IMR-90 (cell line): ENCODE measurements at regions not wholly inside any gene's neighbourhood (a gene's known extent, or its start where the extent isn't known, plus 50 kb on each side); places are given as distances from the start of the nearest gene placed in this dataset.

Experiments
- ATAC-seq: fragments of 200-7000 bp; cut with Tn5 transposase; 2 replicates; pipeline ENCODE4 v1.9.1; 2020; ENCODE audit warnings: low read depth, mild to moderate bottlenecking, moderate library complexity
- BruUV-seq: library from RNA; stranded (reverse); fragments of 400-500 nt; replicated peaks from 2 replicates; lab custom pipeline; 2021; lab: Mats Ljungman, UMichigan
- CTCF ChIA-PET: fragments of 300-600 bp; formaldehyde crosslinking; extraction: SDS; loops from one replicate; lab custom pipeline; 2021; ENCODE audit warnings: antibody characterized with exemption; lab: Yijun Ruan, JAX
- POLR2A ChIA-PET: fragments of 300-600 bp; sonication (Branson Sonifier 250); formaldehyde crosslinking; loops from one replicate; lab custom pipeline; 2022; ENCODE audit warnings: antibody characterized with exemption; ENCODE audit not compliant: unreplicated experiment; lab: Charles Lee
- DNase-seq: peaks from one replicate; pipeline ENCODE4 v3.0.0; 2013
- H2AFZ ChIP-seq: replicated peaks from 2 replicates; pipeline ENCODE3; 2013; ENCODE audit warnings: low read length, mild to moderate bottlenecking; ENCODE audit not compliant: poor library complexity
- H2AK5ac ChIP-seq: 2 replicates; pipeline ENCODE4 v1.6.1; 2013; ENCODE audit warnings: low read depth, low read length, inconsistent platforms
- H2AK9ac ChIP-seq: replicated peaks from 2 replicates; pipeline ENCODE3; 2013; ENCODE audit warnings: mild to moderate bottlenecking, low read depth, low read length, moderate library complexity; ENCODE audit not compliant: poor library complexity
- H2BK120ac ChIP-seq: 2 replicates; pipeline ENCODE4 v1.6.1; 2013; ENCODE audit warnings: low read depth, low read length, inconsistent platforms
- H2BK15ac ChIP-seq: 3 replicates; pipeline ENCODE4 v1.6.1; 2013; ENCODE audit warnings: low read depth, low read length, inconsistent platforms
- H2BK20ac ChIP-seq: 2 replicates; pipeline ENCODE4 v1.6.1; 2013; ENCODE audit warnings: low read depth, mild to moderate bottlenecking, inconsistent platforms, low read length, moderate library complexity
- H2BK5ac ChIP-seq: 2 replicates; pipeline ENCODE4 v1.6.1; 2013; ENCODE audit warnings: mild to moderate bottlenecking, low read depth, low read length, inconsistent platforms; ENCODE audit not compliant: poor library complexity, severe bottlenecking
- H3K14ac ChIP-seq: replicated peaks from 2 replicates; pipeline ENCODE4 v1.6.1; 2013; ENCODE audit warnings: low read depth, low read length, inconsistent platforms
- H3K18ac ChIP-seq: 2 replicates; pipeline ENCODE4 v1.6.1; 2013; ENCODE audit warnings: low read depth, low read length, control low read depth
- H3K23ac ChIP-seq: 2 replicates; pipeline ENCODE4 v1.6.1; 2013; ENCODE audit warnings: low read depth, low read length, inconsistent platforms
- H3K27ac ChIP-seq: 2 replicates; pipeline ENCODE4 v1.5.1; 2013; ENCODE audit warnings: mild to moderate bottlenecking, control low read depth, low read length; ENCODE audit not compliant: insufficient read depth
- H3K27me3 ChIP-seq: 2 replicates; pipeline ENCODE4 v1.6.1; 2013; ENCODE audit warnings: low read length; ENCODE audit not compliant: control insufficient read depth, insufficient read depth
- H3K36me3 ChIP-seq: 2 replicates; pipeline ENCODE4 v1.6.1; 2013; ENCODE audit warnings: low read length, mixed read lengths; ENCODE audit not compliant: control insufficient read depth, insufficient read depth
- H3K4ac ChIP-seq: 2 replicates; pipeline ENCODE4 v1.6.1; 2013; ENCODE audit warnings: low read depth, low read length, inconsistent platforms
- H3K4me1 ChIP-seq: 2 replicates; pipeline ENCODE4 v1.6.1; 2013; ENCODE audit warnings: low read length, mixed read lengths; ENCODE audit not compliant: control insufficient read depth, insufficient read depth
- H3K4me2 ChIP-seq: 2 replicates; pipeline ENCODE4 v1.6.1; 2013; ENCODE audit warnings: low read depth, mild to moderate bottlenecking, control low read depth, low read length, moderate library complexity
- H3K4me3 ChIP-seq: 2 replicates; pipeline ENCODE4 v1.5.1; 2013; ENCODE audit warnings: low read depth, mild to moderate bottlenecking, control low read depth, low read length, moderate library complexity; ENCODE audit not compliant: insufficient read depth
- H3K56ac ChIP-seq: 2 replicates; pipeline ENCODE4 v1.6.1; 2013; ENCODE audit warnings: low read length, inconsistent platforms; ENCODE audit not compliant: insufficient read depth; ENCODE audit errors: extremely low read depth
- H3K79me1 ChIP-seq, 2 experiments: 2 replicates each; pipeline ENCODE4 v1.6.1; 2013; ENCODE audit warnings: low read length in 2 of 2, inconsistent platforms in 1 of 2, low read depth in 1 of 2
- H3K9ac ChIP-seq: 2 replicates; pipeline ENCODE4 v1.6.1; 2013; ENCODE audit warnings: low read depth, low read length, control low read depth
- H3K9me1 ChIP-seq: 2 replicates; pipeline ENCODE4 v1.6.1; 2013; ENCODE audit warnings: low read length, inconsistent platforms; ENCODE audit not compliant: insufficient read depth
- H3K9me3 ChIP-seq: 2 replicates; pipeline ENCODE4 v1.6.1; 2013; ENCODE audit warnings: low read length; ENCODE audit not compliant: control insufficient read depth, insufficient read depth
- H4K20me1 ChIP-seq: 2 replicates; pipeline ENCODE4 v1.6.1; 2013; ENCODE audit warnings: low read length, inconsistent platforms; ENCODE audit not compliant: insufficient read depth
- H4K5ac ChIP-seq: 2 replicates; pipeline ENCODE4 v1.6.1; 2013; ENCODE audit warnings: mild to moderate bottlenecking, low read depth, low read length, control low read depth
- H4K8ac ChIP-seq, 2 experiments: 2 replicates each; pipeline ENCODE4 v1.6.1; 2013; ENCODE audit warnings: low read depth in 2 of 2, low read length in 2 of 2, control low read depth in 1 of 2, inconsistent platforms in 1 of 2
- H4K91ac ChIP-seq: 2 replicates; pipeline ENCODE4 v1.6.1; 2013; ENCODE audit warnings: low read depth, low read length, inconsistent platforms; ENCODE audit not compliant: insufficient read depth
- CEBPB ChIP-seq: IDR thresholded peaks from 2 replicates; pipeline ENCODE4 v1.6.1; 2012; ENCODE audit warnings: low read depth, low read length, improper control_type of control experiment
- WGBS, 2 experiments: methylation state at CpG; one replicate each; pipeline versions ENCODE4 v1.1.5 to v1.1.7; 2013; ENCODE audit warnings: missing lambda C conversion rate in 2 of 2; ENCODE audit not compliant: insufficient read length in 1 of 2; ENCODE audit errors: extremely low coverage in 2 of 2; 5-methylcytosine and 5-hydroxymethylcytosine counted together
- dilution Hi-C: fragments of 300-500 bp; cut with HindIII; formaldehyde crosslinking; loops from one replicate; pipeline ENCODE4 v1.14.3; 2018; ENCODE audit warnings: low sequenced_read_pairs; ENCODE audit not compliant: unreplicated experiment
- in situ Hi-C: fragments of 300-500 bp; cut with MboI; formaldehyde crosslinking; loops from 3 replicates; pipeline ENCODE4 v1.14.3; 2019; ENCODE audit warnings: low sequenced_read_pairs, inconsistent platforms, mixed read lengths
- intact Hi-C: fragments of 100-400 bp; cut with micrococcal nuclease; formaldehyde crosslinking; loops from 2 replicates; pipeline ENCODE4 v1.10.0; 2022

DNA sequence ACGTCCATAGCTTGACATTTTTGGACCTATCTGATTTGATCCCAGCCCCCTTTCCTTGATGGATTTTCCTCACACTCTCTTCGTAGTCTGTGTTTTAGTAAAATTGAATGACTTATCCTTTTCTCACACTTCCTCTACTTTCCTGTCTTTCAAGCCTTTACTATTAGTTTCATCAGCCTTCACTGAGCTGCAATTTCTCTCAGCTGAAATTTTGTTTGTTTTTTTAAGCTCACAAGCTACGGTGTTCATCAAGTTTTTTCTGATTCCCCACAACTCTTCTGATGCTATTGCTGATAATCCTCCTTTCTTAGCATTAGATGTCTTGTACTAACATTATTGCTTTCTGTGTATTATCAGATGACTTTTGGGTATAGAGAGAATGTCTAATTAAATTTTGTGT is 263.7 kb downstream of the TBX18 start:
- Histone ChIP-seq H3K79me1 (no peaks in the 10 kb centered on the region), H3K4ac (no peak overlapping the region), H3K14ac (no peak overlapping the region), H3K9me3 (no peaks in the 10 kb centered on the region), H3K9me1 (no peaks in the 10 kb centered on the region), H3K56ac (no peak overlapping the region), H3K4me1 (no peaks in the 10 kb centered on the region), H2BK5ac (no peak overlapping the region), H3K9ac (no peak overlapping the region), H2BK15ac (no peak overlapping the region), H3K4me3 (no peak overlapping the region), H2AK5ac (no peak overlapping the region), H2BK120ac (no peak overlapping the region), H3K4me2 (no peak overlapping the region), H3K27me3 (no peaks in the 10 kb centered on the region), H2AFZ (no peak overlapping the region), H4K20me1 (no peaks in the 10 kb centered on the region), H2BK20ac (no peak overlapping the region), H2AK9ac (no peak overlapping the region), H3K18ac (no peak overlapping the region), H4K5ac (no peak overlapping the region), H4K8ac (no peak overlapping the region), H3K23ac (no peak overlapping the region), H4K91ac (no peak overlapping the region), H3K36me3 (no peaks in the 10 kb centered on the region), H3K27ac (no peak overlapping the region)
- in situ Hi-C loops (no loop called here), intact Hi-C loops (no loop called here), dilution Hi-C loops (no loop called here)
- ChIA-PET CTCF (no interaction called here), POLR2A (no interaction called here)
- DNase-seq (no peak), ATAC-seq (no peak)
- TF ChIP-seq CEBPB: no peak
- BruUV-seq: no TSS peak
- no CpG with 5 or more reads among the region's 3 CpGs for WGBS, 2 experiments
